Activated naive CD4-positive, alpha-beta T cell treated with anti-CD3 and anti-CD28 coated beads, Interleukin-2, amount 50 U/mL, for 16 hours (primary cell): ENCODE measurements at regions not wholly inside any gene's neighbourhood (a gene's known extent, or its start where the extent isn't known, plus 50 kb on each side); places are given as distances from the start of the nearest gene placed in this dataset.

Experiments used
- DNase-seq: peaks from one replicate; pipeline ENCODE4 v3.0.0-alpha.2; 2020

DNA sequence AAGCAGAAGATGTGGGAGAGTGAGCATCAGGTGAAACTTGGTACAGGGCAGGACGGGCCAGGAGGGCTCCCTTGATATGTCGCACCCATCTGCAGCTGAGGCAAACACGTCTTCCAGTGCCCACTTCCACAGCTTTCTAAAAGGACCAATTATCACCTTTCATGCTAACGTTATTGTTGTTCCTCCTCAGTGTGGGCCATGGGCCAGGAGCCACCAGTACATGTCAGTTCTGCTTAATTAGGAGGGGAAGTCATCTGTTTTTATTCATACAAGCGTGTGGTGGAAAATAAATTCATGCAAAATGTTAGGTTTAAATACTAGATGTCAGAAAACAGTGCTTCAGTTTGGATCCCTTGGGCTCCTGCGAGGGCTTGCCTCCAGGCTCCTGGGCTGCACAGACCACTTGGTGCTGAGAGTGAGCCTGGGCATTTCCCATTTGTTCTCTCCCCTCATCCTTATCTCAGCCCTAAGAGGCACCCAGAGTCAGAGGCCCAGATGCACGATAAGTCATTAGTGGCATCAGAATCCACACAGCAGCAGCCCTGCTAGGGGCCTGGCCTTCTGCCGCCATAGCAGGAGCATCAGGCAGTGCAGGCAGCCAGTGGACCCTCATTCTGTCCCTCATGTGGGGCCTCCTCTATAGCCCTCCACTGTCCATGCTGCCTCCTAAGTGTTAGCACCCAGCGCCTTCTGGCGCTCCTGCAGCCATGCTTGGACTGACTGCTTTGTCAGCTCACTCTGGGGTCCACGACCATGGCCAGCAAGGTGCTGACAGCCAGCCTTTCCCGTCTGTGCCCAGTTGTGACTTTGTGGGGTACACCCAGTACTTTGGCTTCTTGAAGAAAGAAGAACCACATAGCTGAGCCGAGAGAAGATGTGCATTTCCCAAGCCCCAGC lies 539.8 kb upstream of the RAB6C start:
- no peak for DNase-seq

DNA sequence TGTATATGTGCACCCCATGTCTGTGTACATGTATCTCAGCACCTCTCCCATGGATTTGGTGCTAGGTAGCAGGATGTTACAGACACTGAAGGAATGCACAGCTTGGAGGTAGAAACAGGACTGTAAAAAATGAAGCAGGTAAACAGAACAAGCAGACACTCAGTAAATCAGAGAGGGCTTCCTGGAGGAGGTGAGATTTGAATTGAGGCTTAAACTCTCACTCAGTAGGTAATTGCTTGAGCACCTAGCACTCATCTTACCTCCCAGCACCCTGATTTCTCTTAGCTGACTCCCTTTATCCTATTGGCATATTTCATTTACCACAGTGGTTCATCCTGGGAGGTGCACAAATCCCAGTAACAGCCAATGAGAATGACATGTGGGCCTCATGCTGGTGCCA lies 537.9 kb upstream of the RAB6C start:
- no peak for DNase-seq

- DNase-seq, result no peak
These were observed 536.1 kb upstream of the RAB6C start for GRCh38 chr2:129443235-129443864.

DNA sequence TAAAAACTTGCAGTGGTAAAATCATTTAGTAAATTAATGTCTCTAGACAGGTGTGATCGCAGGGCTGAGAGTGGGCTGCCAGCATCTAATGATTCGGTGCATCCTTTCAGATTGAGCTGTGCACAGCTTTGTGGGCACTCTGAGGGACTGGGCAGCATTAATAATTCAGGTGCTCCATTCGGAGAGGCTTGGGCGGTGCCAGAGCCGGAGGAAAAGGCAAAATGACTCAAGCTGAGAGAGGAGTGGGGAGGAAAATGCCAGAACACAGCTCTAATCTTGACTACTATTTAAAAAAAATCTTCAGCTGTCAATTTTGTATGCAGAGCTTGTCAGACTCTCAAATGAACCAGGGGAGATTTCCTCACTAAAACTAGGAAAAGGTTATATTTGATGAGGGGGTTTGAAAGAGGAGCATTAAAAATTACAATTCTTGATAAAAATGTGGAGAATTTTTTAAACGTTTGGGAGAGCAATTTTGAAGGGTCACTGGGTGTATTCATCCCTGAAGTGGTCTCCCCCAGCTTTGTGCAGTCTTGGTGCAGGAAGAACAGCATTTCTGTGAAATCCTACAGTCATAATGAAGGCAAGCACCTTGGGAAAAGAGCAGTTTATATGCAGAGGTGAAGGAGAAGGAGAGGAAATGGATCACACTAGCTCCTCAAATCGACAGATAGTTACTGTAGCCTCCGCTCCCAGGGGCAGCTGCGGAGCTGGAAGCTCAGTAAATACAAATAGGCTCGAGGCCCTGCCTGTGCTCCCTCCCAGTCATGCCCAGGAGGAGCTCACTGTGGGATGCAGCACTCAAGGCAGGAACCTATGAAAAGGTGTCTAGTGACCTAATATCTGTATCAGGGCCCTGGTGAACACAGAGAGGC lies 535.4 kb upstream of the RAB6C start:
- no peak for DNase-seq

- DNase-seq, result no peak
These were observed 534.7 kb upstream of the RAB6C start for GRCh38 chr2:129444751-129445150.

DNA sequence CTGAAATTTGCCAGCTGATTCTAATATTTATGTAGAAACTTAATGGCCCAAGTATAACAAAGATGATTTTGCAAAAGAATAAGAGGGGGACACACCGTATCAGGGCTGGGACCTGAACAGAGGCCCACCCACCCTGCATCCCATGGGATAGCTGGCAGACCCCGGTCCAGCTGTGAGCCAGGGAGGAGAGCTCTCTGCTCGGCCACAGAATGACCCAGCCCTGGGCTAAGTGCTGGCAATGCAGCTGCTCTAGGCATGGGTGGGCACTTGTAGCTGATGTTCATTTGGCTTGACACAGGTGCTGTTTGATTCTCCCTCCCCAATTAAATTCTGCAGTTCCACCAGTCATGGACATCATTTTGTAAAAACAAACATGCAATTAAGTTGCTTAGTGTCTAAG lies 522.8 kb upstream of the RAB6C start:
- DNase-seq, result no peak

- no peak for DNase-seq
These were observed 522.1 kb upstream of the RAB6C start for GRCh38 chr2:129457277-129457818.

DNA sequence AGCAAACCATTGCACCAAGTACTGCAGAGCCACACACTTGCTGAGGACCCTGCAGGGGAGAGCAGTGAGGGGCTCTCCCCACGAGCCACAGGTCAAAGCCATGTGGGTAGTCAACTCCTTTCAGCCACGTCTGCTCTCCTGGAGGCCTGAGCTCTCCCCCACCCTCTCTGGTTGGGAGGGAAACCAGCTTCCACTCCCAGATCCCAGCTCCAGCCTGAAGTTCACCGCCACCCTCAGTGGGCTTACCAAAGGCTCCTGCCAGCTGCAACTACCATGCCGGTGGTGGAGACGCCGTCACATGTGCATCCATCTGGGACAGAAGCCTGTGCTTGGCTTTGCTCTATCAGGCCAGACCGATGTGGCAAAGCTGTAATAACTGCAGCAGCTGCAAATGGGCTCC lies 521.5 kb upstream of the RAB6C start:
- no peak for DNase-seq

DNA sequence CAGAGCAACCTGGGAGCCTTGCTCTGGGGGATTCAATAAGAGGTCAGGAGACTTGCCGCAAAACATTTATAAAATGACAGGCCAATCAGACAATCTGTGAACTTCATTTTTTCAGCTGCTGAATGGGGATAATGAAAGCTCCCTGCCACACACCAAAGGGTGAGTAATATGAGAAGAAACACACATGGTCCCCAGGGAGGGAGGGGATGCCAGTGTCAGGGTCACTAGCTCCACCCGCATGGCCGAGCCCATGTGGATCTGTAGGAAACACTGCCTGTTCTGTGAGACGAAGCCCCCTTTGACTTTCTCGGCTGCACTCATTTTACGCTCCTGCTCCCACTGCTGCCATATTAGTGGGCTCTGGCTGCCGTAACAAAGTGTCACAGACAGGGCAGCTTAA lies 521.0 kb upstream of the RAB6C start:
- DNase-seq, result no peak

DNA sequence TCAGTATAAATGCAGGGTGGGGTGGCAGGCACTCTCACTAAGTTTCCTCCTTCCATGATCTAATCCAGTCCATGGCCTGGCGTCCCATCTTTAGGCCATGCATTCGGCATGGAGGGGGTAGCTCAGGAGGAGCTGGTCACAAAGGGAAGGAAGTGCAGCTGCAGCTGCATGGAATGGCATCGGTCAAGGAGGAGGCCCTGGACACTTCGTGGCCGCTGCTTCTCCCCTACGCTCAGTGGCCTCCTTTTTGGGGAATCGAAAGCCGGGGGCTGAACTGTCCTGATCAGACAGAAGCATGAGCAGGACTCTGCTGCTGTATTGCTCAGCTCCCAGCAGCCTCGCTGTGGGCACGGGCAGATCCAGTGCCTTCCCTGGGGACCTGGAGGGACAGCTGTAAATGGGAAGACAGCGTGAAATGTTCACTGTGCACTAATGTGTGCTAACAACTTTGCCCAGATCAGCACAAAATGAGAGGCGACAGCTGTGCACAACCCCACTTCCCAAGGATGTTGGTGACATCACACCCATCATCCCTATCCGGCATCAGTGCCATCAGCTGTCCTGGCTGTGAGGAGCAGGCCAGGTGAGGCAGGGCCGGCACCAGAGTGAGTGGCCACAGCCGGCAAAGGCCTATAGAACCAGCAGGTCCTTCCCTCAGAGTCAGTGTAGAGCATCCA lies 520.1 kb upstream of the RAB6C start:
- DNase-seq, result no peak

- DNase-seq, result no peak
These were observed 519.6 kb upstream of the RAB6C start for GRCh38 chr2:129459881-129460280.

- DNase-seq, result no peak
These were observed 518.9 kb upstream of the RAB6C start for GRCh38 chr2:129460299-129461198.

- no peak for DNase-seq
These were observed 517.1 kb upstream of the RAB6C start for GRCh38 chr2:129462349-129462748.

- no peak for DNase-seq
These were observed 516.5 kb upstream of the RAB6C start for GRCh38 chr2:129462967-129463366.

GRCh38 chr2:129464036-129464435 lies 515.4 kb upstream of the RAB6C start:
- DNase-seq, result no peak

- no peak for DNase-seq
These were observed 514.8 kb upstream of the RAB6C start for GRCh38 chr2:129464631-129465030.

DNA sequence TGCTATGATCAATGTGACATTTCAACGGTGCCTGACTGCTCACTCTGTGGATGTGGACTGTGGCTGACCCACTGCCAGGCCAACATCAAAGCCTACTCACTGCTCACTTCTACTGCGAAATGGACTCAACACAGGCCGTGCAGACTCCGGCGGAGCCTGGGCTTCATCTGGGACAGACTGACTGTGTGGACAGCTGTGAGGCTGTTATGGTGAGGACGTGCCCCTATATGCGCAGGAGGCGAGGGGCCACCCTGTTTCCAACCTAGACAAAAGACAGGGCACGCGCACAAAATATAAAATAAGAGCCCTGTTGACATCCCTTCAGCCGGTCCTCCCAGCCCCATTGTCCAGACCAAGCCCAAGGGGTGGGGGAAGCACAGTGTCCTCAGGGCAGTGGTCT lies 514.4 kb upstream of the RAB6C start:
- DNase-seq, result no peak

- no peak for DNase-seq
These were observed 513.1 kb upstream of the RAB6C start for GRCh38 chr2:129466389-129466788.

DNA sequence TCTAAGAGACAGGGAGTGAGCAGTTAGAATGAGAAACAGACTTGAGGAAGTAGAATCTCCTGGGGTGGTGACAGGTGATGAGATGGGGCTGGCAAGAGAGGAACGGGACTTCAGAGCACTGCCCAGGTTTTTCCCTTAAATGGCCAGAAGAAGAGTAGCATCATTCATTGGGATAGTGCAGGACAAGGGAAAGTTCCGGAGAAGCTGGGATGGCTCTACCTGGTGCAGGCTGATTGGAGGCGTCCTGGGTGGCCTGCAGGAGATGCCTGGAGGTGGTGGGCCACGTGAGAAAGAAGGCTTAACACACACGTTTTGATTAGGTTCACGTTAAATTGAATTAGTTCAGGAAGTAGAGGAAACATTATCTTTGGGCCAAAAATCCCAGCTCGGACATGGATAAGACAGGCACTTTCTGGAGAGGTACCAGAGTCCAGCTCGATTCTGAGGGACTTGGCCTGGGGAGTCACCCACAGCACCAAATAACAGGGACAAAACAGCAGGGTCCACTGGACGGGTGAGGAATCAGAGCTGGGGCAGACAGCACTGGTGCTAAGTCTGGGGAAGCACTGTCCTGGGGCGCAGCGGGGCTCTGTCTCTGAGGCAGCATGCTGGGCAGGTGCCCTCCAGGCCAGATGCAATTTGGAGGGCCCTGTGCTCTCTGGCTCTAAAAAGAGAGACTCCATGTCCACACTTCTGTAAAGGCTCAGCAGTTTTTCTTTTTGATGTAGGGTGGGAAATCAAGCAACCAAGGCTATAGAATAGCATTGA lies 512.3 kb upstream of the RAB6C start:
- no peak for DNase-seq

GRCh38 chr2:129467941-129468340 lies 511.5 kb upstream of the RAB6C start:
- no peak for DNase-seq

GRCh38 chr2:129468879-129469278 lies 510.6 kb upstream of the RAB6C start:
- no peak for DNase-seq
